Left ventricle myocardium inferior (tissue), 1 donor: ENCODE measurements at regions not wholly inside any gene's neighbourhood (a gene's known extent, or its start where the extent isn't known, plus 50 kb on each side); places are given as distances from the start of the nearest gene placed in this dataset.

Source experiments
- DNase-seq: peaks from one replicate; pipeline ENCODE4 v3.0.0-alpha.2; 2020
- H3K27ac ChIP-seq: fragments of 200-600 bp; replicated peaks from 2 replicates; pipeline ENCODE4 v1.8.0; 2021
- H3K27me3 ChIP-seq: fragments of 200-600 bp; 2 replicates; pipeline ENCODE4 v1.8.0; 2021; ENCODE audit warnings: low read depth
- H3K36me3 ChIP-seq: fragments of 200-600 bp; 2 replicates; pipeline ENCODE4 v1.8.0; 2021
- H3K4me1 ChIP-seq: fragments of 200-600 bp; 2 replicates; pipeline ENCODE4 v1.8.0; 2021
- H3K4me3 ChIP-seq: fragments of 200-600 bp; 2 replicates; pipeline ENCODE4 v1.8.0; 2021; ENCODE audit warnings: mild to moderate bottlenecking, moderate library complexity
- H3K9me3 ChIP-seq: fragments of 200-600 bp; replicated peaks from 2 replicates; pipeline ENCODE4 v1.8.0; 2021
- intact Hi-C: fragments of 100-400 bp; cut with micrococcal nuclease; formaldehyde crosslinking; loops from one replicate; pipeline ENCODE4 v1.11.0; 2022
- TF ChIP-seq, protein P1 (sequence below): fragments of 200-600 bp; IDR thresholded peaks from 2 replicates; pipeline ENCODE4 v1.8.0; 2021; ENCODE audit warnings: antibody characterized with exemption, mild to moderate bottlenecking, borderline replicate concordance
- donor health status: DM: no; HTN: yes; CAD: no; lungs with severe emphysema.

DNA sequence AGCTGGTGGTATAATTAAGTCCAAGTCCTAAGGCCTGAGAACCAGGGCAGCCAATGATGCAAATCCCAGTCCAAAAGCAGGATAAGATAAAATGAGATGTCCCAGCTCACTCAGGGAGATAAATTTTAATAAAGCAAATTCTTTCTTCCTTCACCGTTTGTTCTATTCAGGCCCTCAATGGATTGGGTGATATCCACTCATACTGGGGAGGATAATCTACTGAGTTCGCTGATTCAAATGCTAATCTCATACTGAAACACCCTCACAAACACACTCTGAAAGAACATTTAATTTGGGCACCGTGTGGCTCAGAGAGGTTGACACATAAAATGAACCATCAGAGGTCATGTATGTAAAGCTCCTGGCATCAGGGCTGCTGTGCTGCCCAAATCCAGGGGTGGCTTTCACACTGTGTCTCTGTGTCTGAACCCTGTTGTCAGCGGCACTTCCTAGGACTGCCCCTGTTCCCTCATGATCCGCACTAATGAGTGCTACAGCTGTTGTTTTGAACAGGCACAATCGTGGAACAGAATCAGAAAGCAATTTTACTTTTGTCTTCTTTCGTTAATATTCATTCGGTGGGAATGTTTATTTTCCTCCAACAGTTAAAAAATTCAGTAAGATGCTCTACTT, 428.5 kb upstream of the FBXO33 start:
- no peaks in the 10 kb centered on the region for H3K36me3 ChIP-seq
- no peak overlapping the region for H3K4me3 ChIP-seq
- DNase-seq = no peak
- no peaks in the 10 kb centered on the region for H3K9me3 ChIP-seq
- intact Hi-C loops = no loop called here
- no peaks in the 10 kb centered on the region for H3K27me3 ChIP-seq
- TF ChIP-seq, protein P1, sequence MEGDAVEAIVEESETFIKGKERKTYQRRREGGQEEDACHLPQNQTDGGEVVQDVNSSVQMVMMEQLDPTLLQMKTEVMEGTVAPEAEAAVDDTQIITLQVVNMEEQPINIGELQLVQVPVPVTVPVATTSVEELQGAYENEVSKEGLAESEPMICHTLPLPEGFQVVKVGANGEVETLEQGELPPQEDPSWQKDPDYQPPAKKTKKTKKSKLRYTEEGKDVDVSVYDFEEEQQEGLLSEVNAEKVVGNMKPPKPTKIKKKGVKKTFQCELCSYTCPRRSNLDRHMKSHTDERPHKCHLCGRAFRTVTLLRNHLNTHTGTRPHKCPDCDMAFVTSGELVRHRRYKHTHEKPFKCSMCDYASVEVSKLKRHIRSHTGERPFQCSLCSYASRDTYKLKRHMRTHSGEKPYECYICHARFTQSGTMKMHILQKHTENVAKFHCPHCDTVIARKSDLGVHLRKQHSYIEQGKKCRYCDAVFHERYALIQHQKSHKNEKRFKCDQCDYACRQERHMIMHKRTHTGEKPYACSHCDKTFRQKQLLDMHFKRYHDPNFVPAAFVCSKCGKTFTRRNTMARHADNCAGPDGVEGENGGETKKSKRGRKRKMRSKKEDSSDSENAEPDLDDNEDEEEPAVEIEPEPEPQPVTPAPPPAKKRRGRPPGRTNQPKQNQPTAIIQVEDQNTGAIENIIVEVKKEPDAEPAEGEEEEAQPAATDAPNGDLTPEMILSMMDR = no peak
- no peaks in the 10 kb centered on the region for H3K4me1 ChIP-seq
- H3K27ac ChIP-seq = no peak overlapping the region

DNA sequence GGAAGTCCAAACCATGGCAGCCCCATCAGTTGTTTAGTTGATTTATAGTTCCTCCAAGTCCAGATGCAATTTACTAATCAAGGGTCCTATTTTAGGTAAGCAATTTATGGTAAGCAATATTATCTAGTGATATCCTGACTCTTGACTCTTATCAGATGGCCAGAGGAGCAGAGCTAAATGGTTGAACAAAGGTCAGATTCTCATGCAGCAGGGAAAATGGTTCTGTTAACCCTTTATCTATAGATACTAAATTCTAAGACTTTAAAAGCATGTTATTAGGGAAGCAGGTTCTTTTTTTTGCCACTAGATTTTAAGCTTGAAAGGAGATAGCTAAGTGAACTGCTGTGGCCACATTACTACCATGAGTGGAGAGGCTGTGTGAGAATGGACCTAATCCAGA, 427.1 kb upstream of the FBXO33 start:
- no peaks in the 10 kb centered on the region for H3K9me3 ChIP-seq
- DNase-seq = no peak
- no peak overlapping the region for H3K4me3 ChIP-seq
- H3K36me3 ChIP-seq = no peaks in the 10 kb centered on the region
- intact Hi-C loops = no loop called here
- TF ChIP-seq, protein P1 = no peak
- no peaks in the 10 kb centered on the region for H3K4me1 ChIP-seq
- H3K27ac ChIP-seq = no peak overlapping the region
- H3K27me3 ChIP-seq = no peaks in the 10 kb centered on the region

DNA sequence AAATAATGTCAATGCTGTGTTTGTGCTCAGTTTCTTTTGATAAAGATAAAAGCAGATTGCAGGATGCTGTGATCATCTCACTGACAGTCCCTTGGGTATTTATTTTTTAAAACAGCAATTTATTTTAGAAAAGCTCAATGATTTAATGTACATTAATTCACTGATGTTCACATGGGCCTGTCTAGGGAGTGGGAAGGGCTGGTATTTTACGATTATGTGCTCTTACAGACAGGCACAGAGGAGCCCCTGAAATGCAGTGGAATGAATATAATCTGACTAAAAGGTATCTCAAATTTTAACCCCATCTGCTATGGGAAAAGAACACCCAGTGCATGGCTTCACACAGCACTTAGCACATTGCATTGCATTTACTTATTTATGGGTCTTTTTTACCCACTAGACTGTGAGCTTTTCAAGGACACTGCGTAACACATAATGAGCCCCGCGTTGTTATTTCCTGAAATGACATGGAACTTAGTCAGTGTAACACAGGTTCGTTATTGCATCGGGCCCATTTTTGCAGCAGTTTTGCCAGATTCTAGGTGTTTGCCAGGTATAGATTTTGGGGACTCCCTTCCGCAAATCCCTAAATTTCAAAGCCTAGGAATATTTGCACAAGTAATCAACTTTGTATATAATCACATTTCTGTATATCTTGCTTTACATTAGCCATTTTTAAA, 425.3 kb upstream of the FBXO33 start:
- H3K4me1 ChIP-seq = no peaks in the 10 kb centered on the region
- no peaks in the 10 kb centered on the region for H3K27me3 ChIP-seq
- intact Hi-C loops = no loop called here
- H3K36me3 ChIP-seq = no peaks in the 10 kb centered on the region
- H3K4me3 ChIP-seq = no peak overlapping the region
- H3K9me3 ChIP-seq = no peaks in the 10 kb centered on the region
- TF ChIP-seq, protein P1 = no peak
- no peak overlapping the region for H3K27ac ChIP-seq
- no peak for DNase-seq

DNA sequence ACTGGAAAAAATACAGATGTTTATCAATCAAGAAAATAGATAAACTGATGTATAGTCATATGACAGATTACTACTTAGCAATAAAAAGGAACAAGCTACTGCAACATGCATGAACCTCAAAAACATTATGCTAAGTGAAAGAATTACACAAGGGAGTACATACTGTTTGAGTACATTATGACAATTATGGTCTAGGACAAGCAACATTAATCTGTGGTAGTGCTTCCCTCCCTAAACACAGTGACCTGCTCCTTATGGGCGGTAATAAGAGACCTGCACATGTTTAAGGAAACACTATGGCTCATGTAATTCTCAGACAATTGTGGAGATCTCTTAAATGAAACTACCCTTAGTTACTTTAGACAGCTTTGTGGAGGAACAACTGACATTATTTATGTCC, 421.2 kb upstream of the FBXO33 start:
- intact Hi-C loops = no loop called here
- Histone ChIP-seq H3K4me3 (no peak overlapping the region), H3K27me3 (no peaks in the 10 kb centered on the region), H3K9me3 (no peaks in the 10 kb centered on the region), H3K4me1 (no peaks in the 10 kb centered on the region), H3K36me3 (no peaks in the 10 kb centered on the region), H3K27ac (no peak overlapping the region)
- DNase-seq = no peak
- TF ChIP-seq, protein P1 = no peak

DNA sequence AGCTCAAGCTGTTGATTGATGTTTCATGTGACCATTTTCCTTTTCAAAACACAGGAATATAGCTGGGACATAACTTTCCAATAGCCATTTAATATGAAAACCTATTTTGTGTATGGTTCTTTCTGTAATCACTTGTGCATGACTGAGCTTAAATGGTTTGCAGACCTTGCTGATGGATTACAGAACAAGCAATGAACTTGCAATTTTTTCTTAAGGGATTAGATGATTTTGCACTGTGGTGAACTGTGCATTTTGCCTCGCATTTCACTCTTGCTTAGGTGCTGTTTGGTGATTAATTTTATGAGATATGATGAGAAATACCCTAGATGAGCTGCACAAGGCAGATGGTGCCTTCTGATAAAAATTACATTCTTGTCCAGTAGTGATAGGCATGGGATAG, 419.0 kb upstream of the FBXO33 start:
- Histone ChIP-seq H3K27me3 (no peaks in the 10 kb centered on the region), H3K4me3 (no peak overlapping the region), H3K36me3 (no peaks in the 10 kb centered on the region), H3K9me3 (no peaks in the 10 kb centered on the region), H3K27ac (no peak overlapping the region), H3K4me1 (no peaks in the 10 kb centered on the region)
- TF ChIP-seq, protein P1 = no peak
- intact Hi-C loops = no loop called here
- no peak for DNase-seq
